Psoas muscle (tissue), 7 donors: ENCODE measurements at regions not wholly inside any gene's neighbourhood (a gene's known extent, or its start where the extent isn't known, plus 50 kb on each side); places are given as distances from the start of the nearest gene placed in this dataset.
"Not testable (repeated sequence)": the region's sequence is repeated elsewhere in the genome, so short reads cannot be mapped to it uniquely, and the experiment has no call there.

ENCODE experiments used
- ATAC-seq, 4 donors: fragments of 200-7000 bp; cut with Tn5 transposase; one replicate each; pipeline ENCODE4 v1.9.1; 2020; ENCODE audit warnings: moderate library complexity in 3 of 4, mild to moderate bottlenecking in 2 of 4
- DNase-seq, 2 donors: peaks; one replicate each; pipeline ENCODE4 v3.0.0-alpha.2; 2020
- H3K27ac ChIP-seq: fragments of 200-600 bp; one replicate; pipeline ENCODE4 v1.8.0; 2022
- H3K27me3 ChIP-seq, 3 donors: fragments of 200-600 bp in 1 of 3; one replicate each; pipeline versions ENCODE4 v1.6.1 to v1.8.0; 2013 to 2022; ENCODE audit warnings: low read length in 2 of 3, mild to moderate bottlenecking in 2 of 3, moderate library complexity in 1 of 3; ENCODE audit not compliant: insufficient read depth in 3 of 3
- H3K36me3 ChIP-seq, 2 donors: fragments of 200-600 bp in 1 of 2; one replicate each; pipeline versions ENCODE4 v1.6.1 to v1.8.0; 2013 to 2022; ENCODE audit warnings: low read depth in 1 of 2, mild to moderate bottlenecking in 1 of 2, moderate library complexity in 1 of 2; ENCODE audit not compliant: insufficient read depth in 1 of 2
- H3K4me1 ChIP-seq: fragments of 200-600 bp; one replicate; pipeline ENCODE4 v1.8.0; 2022
- H3K4me3 ChIP-seq: fragments of 200-600 bp; one replicate; pipeline ENCODE4 v1.8.0; 2022; ENCODE audit warnings: mild to moderate bottlenecking
- H3K9me3 ChIP-seq: fragments of 200-600 bp; one replicate; pipeline ENCODE4 v1.8.0; 2022
- CTCF ChIP-seq: fragments of 200-600 bp; IDR thresholded peaks from one replicate; pipeline ENCODE4 v1.8.0; 2022; ENCODE audit warnings: antibody characterized with exemption
- WGBS, 3 donors: extraction: QIAGEN DNeasy Blood & Tissue Kit; methylation state at CpG; one replicate each; pipeline versions ENCODE4 v1.1.6 to v1.1.7; 2013; 5-methylcytosine and 5-hydroxymethylcytosine counted together
- intact Hi-C, 2 donors: fragments of 100-400 bp; cut with DNase I; formaldehyde crosslinking; loops; one replicate each; pipeline versions ENCODE4 v1.11.0 to v1.14.2; 2022
- donor health status: healthy with polysubstance abuse.
- donor health status: DM: no; HTN: no; CAD: no; lungs with moderate emphysema.
- donor health status: Bipolar disorder and iron deficiency.
- donor health status: healthy.
- donor health status: DM: yes; HTN: yes; CAD: no.
- donor health status: DM: no; HTN: no; CAD: no.
- donor health status: DM: yes; HTN: yes; CAD: no.

- Histone ChIP-seq H3K4me3 (no peak overlapping the region), H3K27ac (no peak overlapping the region), H3K4me1 (no peaks in the 10 kb centered on the region), H3K36me3 (no peaks in the 10 kb centered on the region), H3K27me3 (no peaks in the 10 kb centered on the region), H3K9me3 (no peaks in the 10 kb centered on the region)
- intact Hi-C loops = no loop called here
- ATAC-seq (no peak), DNase-seq (no peak)
- 82 to 93% (median 88%) methylated on average over 2 of the region's 2 CpGs for WGBS, 3 donors
- TF ChIP-seq CTCF = no peak
These were observed 981.9 kb downstream of the ADGRL2 start for GRCh38 chr1:82782599-82782998.

- H3K9me3 ChIP-seq = no peaks in the 10 kb centered on the region
- no peaks in the 10 kb centered on the region for H3K27me3 ChIP-seq
- no peaks in the 10 kb centered on the region for H3K4me1 ChIP-seq
- no peak for TF ChIP-seq CTCF
- no peak overlapping the region for H3K4me3 ChIP-seq
- intact Hi-C loops = no loop called here
- DNase-seq = no peak
- no peaks in the 10 kb centered on the region for H3K36me3 ChIP-seq
- WGBS, 3 donors = 73 to 91% (median 87%) methylated on average over 4 of the region's 4 CpGs
- ATAC-seq = no peak
- no peak overlapping the region for H3K27ac ChIP-seq
These were observed 977.9 kb downstream of the ADGRL2 start for GRCh38 chr1:82778612-82779011.

GRCh38 chr1:82777240-82777639 lies 976.5 kb downstream of the ADGRL2 start:
- Histone ChIP-seq H3K4me1 (no peaks in the 10 kb centered on the region), H3K9me3 (no peaks in the 10 kb centered on the region), H3K27ac (no peak overlapping the region), H3K36me3 (no peaks in the 10 kb centered on the region), H3K27me3 (no peaks in the 10 kb centered on the region), H3K4me3 (no peak overlapping the region)
- ATAC-seq (no peak), DNase-seq (peak in 1 of 2 donors; percentile 32)
- intact Hi-C loops = no loop called here
- WGBS, 3 donors = 96 to 99% (median 97%) methylated on average over 11 to 12 of the region's 12 CpGs
- no peak for TF ChIP-seq CTCF

- ATAC-seq, H3K27ac ChIP-seq, H3K27me3 ChIP-seq, H3K9me3 ChIP-seq, H3K36me3 ChIP-seq, intact Hi-C loops, H3K4me1 ChIP-seq, H3K4me3 ChIP-seq: not testable (repeated sequence)
- DNase-seq = peak in 1 of 2 donors; percentile 52
- WGBS, 3 donors = 97 to 100% (median 97%) methylated on average over 27 to 30 of the region's 30 CpGs
These were observed 976.0 kb downstream of the ADGRL2 start for GRCh38 chr1:82776730-82777129.

GRCh38 chr1:82775406-82776000 lies 974.8 kb downstream of the ADGRL2 start:
- Histone ChIP-seq H3K4me3 (no peak overlapping the region), H3K9me3 (no peaks in the 10 kb centered on the region), H3K27ac (no peak overlapping the region), H3K27me3 (no peaks in the 10 kb centered on the region), H3K4me1 (no peaks in the 10 kb centered on the region), H3K36me3 (no peaks in the 10 kb centered on the region)
- intact Hi-C loops = no loop called here
- ATAC-seq (no peak), DNase-seq (peak in 1 of 2 donors; percentile 14)
- WGBS, 3 donors = 86 to 91% (median 90%) methylated on average over 12 of the region's 12 CpGs
- peak; percentile 14 for TF ChIP-seq CTCF
